HG03565 (cell line): ENCODE measurements at regions not wholly inside any gene's neighbourhood (a gene's known extent, or its start where the extent isn't known, plus 50 kb on each side); places are given as distances from the start of the nearest gene placed in this dataset.

Source experiments
- ATAC-seq: cut with Tn5 transposase; IDR thresholded peaks from one replicate; pipeline ENCODE4 v1.9.1; 2021; ENCODE audit warnings: mild to moderate bottlenecking, moderate library complexity; ENCODE audit not compliant: unreplicated experiment

DNA sequence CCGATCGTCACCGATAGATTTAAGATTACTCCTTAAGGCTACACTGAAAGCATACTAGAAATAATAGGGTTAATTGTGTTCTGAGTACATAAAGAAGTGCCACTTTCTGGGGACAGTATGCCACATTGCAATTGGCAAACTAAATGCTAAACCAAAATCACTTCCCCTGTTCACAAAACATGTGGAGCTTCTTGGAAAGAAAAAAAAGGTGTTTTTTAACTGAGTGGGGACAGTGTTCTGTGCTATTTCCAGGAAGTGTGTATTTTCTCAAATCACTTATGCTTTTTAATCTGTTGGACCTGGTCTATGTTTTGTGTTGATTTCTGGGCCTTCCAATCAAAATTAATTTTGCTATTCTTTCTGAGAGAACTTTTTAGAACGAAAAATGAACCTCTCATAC, 149.3 kb upstream of the MPDZ start:
- ATAC-seq: no peak

DNA sequence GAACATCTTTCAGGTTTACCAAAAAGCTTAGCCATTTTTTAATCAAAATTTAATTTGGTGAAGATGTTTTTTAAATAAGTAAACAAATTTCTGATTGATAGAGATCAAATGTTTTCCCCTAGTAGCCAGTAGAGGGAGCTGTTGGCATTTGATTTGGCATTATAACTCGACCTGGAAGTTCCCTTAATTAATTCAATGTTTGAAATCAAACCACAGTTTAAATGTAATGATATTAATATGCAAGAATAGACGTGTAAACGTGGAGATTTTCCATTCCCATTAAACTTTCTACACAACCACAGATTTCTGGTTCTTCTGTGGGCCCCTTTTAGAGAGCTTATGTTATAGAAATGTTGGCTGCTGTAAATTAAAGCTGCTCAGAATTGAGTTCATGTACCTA, 148.1 kb upstream of the MPDZ start:
- no peak for ATAC-seq

GRCh38 chr9:13426606-13427005, 147.1 kb upstream of the MPDZ start:
- no peak for ATAC-seq

GRCh38 chr9:13424872-13425271, 145.4 kb upstream of the MPDZ start:
- ATAC-seq: no peak

GRCh38 chr9:13424204-13424603, 144.7 kb upstream of the MPDZ start:
- ATAC-seq: no peak

- no peak for ATAC-seq
Measured at GRCh38 chr9:13414349-13414748, 134.9 kb upstream of the MPDZ start.

- ATAC-seq: no peak
Measured at GRCh38 chr9:13412331-13412730, 132.8 kb upstream of the MPDZ start.

GRCh38 chr9:13411791-13412190, 132.3 kb upstream of the MPDZ start:
- no peak for ATAC-seq

- ATAC-seq: no peak
Measured at GRCh38 chr9:13410566-13411031, 131.1 kb upstream of the MPDZ start.

DNA sequence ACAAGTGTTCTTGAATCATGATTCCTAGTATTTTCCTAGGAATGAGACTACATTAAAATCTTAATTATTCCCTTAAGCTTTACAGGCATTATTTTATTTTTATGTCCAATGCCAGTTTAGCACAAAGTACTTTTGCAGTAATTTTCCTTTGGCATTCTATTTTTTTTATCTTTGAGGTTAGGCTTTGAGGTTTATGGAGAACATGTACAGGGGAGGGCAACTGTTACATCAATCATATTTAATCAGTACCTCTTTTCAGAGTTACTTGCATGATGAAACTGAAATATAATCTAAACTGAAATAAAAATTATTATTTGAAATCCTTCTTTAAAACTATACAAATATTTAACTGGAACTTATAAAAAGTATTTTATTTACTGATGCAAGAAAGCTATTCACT, 118.2 kb upstream of the MPDZ start:
- no peak for ATAC-seq

- ATAC-seq: no peak
Measured at GRCh38 chr9:13397220-13397619, 117.7 kb upstream of the MPDZ start.

DNA sequence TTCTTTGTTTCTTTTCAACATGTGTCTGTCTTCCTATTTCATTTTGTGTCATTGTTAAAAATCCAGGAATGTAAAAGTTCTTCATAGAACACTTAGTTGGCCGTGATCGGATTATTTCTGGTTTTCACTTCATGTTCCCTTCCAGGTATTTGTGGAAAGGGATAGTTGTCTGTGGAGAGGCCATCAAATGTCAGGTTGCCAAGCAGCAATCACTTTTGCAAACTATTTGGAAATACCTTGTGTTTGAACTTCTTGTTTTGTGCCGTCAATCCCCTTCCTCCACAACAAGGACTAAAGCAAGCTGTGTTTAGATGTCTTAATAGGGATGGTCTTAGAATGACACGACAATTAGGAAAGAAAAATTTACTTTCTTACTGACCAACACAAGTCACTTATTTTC, 116.9 kb upstream of the MPDZ start:
- no peak for ATAC-seq

- ATAC-seq: no peak
Measured at GRCh38 chr9:13395156-13395555, 115.7 kb upstream of the MPDZ start.

DNA sequence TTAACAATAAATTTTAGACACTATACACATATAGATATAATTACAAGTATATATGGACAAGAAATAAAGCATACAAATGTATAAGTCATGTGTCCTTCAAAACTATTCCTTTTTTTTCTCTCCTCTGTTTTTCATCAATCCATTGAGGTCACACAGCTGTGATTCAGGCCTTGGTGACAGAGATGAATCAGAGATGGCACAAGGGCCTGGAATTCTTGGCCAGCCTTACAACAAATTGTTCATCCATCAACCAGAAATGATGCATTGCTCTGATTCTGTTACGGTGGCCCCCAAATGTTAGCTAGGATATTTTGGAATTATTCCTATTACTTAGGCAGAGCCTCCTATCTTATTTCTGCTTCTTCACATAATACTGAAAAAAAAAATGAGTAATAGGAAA, 108.7 kb upstream of the MPDZ start:
- ATAC-seq: no peak

DNA sequence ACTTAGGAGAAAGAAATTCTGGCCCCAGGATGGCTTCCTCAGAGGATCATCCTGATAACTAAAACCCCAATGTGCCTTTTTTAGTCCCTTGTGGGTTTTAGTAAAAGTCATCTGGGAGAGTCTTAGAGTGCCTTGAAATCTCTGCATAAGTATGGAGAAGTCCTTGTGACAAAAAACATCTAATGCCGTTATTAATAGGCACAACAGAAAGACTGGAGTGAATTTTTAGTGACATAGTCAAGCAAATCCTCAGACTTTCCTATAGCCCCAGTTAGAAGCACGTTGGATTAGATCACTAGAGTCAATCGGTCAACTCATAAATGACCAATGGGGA, 108.2 kb upstream of the MPDZ start:
- no peak for ATAC-seq

DNA sequence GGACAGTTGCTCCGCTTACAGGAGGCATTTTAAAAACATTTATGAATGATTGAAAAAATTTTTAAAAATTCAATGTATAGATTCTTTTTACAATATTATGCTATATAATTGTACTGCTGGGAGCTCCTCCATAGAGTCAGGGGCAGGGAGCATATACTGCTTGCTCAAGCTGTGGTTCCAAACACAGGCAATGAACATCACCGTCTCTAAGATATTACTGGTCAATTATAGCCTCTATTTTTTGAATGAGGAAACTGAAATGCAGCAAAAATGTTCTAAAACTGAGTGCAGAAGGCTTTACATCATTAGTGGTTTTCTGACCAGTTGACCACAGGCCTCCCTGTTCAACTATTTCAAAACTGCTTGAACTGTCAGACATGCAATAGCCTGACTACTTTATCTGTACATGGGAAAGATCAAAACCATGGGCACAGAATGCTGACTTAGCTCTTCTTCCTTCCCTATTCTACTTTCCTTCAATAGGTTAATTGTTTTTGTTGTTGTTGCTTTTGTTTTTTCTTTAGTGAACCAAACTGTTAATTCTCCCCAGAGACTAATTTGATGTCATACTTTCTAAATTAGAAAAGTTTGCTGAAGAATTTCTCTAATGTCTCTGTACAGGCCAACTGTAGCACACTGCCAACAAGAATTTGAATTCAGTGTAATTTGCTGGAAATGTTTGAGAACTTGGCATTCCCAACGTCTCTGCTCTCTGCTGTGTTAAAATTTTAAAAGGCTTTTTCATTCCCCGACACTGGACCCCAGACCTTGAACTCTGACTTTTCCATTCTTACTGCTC, 107.6 kb upstream of the MPDZ start:
- ATAC-seq: no peak

GRCh38 chr9:13386316-13386715, 106.8 kb upstream of the MPDZ start:
- ATAC-seq: no peak

- no peak for ATAC-seq
Measured at GRCh38 chr9:13383855-13384254, 104.4 kb upstream of the MPDZ start.

DNA sequence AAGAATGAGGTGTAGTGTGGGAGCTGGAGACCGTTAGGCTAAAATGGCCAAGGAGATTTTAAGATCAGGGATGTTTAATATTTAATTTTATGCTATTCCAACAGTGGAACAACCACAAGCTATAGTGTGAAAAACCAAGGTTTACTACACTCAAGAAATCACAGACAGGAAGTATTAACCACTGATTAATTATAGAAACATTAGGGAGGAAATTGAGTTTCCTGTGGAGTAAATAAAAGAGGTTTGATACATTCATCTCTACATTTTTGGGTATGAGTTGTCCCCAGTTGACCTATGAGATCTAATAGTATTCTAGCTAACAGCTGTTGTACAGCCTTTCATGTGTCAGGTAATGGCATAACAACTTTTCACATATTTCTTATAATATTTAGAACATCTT, 103.7 kb upstream of the MPDZ start:
- no peak for ATAC-seq

- ATAC-seq: no peak
Measured at GRCh38 chr9:13382595-13382994, 103.1 kb upstream of the MPDZ start.

DNA sequence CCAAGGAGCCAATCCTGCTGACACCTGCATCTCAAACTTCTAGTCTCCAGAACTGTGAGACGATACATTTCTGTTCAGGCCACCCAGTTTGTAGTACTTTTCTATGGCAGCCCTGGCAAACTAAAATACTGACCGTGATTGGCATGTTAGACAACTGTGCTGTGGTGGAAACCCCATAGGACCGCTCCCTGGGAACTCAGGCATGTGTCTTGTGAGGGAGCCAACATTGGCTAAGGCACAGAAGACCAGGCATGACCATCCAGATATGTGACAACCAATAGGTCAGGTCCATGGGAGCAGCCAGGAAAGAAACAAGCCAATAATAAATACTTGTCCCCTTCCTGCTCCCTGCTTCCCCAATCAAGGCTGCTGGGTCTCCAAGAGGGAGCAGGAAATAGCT, 101.4 kb upstream of the MPDZ start:
- ATAC-seq: no peak

DNA sequence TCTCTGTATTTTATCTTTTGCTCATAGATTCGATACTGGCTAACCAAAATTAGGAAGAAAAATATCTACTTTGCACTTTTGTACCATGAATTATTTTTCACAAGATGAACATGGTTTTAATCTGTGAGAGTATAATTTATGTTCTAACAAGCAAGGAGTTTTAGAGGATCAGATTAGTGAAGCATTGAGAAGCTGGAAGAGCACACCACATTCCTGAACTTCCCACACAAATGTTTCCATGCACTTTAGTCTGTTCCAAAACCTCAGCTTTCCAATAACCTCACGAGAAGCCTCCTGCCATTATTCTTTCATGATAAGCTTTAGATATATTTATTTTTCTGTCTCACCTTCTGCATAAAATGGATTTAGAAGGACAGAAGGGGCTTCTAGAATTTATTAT, 98.7 kb upstream of the MPDZ start:
- ATAC-seq: no peak
